ENCODE measurements at regions not wholly inside any gene's neighbourhood (a gene's known extent, or its start where the extent isn't known, plus 50 kb on each side); places are given as distances from the start of the nearest gene placed in this dataset.
A peak's percentile ranks its signal among the peaks of the same experiment; 100 is the strongest.

- no peaks in the 10 kb centered on the region for H3K27me3 ChIP-seq (ENCODE audit: control insufficient read depth, insufficient read depth, low read length)
Measured at GRCh38 chr7:25718596-25718995, 433.4 kb upstream of the NFE2L3 start.

GRCh38 chr7:25719190-25719896 lies 432.7 kb upstream of the NFE2L3 start:
- no peak for DNase-seq
- Histone ChIP-seq H3K36me3 (replicated peaks; ENCODE audit: control insufficient read depth, insufficient read depth, low read length) (no peaks in the 10 kb centered on the region), H3K4me3 (ENCODE audit: insufficient read depth, low read depth, low read length) (no peak overlapping the region), H3K27me3 (ENCODE audit: control insufficient read depth, insufficient read depth, low read length) (no peaks in the 10 kb centered on the region)

More at GRCh38 chr7:25718596-25718995, 433.4 kb upstream of the NFE2L3 start:
- Histone ChIP-seq H3K4me3 (ENCODE audit: insufficient read depth, low read depth, low read length) (no peak overlapping the region), H3K36me3 (replicated peaks; ENCODE audit: control insufficient read depth, insufficient read depth, low read length) (no peaks in the 10 kb centered on the region)
- no peak for DNase-seq

GRCh38 chr7:25720427-25720826 lies 431.6 kb upstream of the NFE2L3 start:
- DNase-seq = peak; percentile 23
- Histone ChIP-seq H3K27me3 (ENCODE audit: control insufficient read depth, insufficient read depth, low read length) (no peaks in the 10 kb centered on the region), H3K4me3 (ENCODE audit: insufficient read depth, low read depth, low read length) (no peak overlapping the region), H3K36me3 (replicated peaks; ENCODE audit: control insufficient read depth, insufficient read depth, low read length) (no peaks in the 10 kb centered on the region)

- H3K4me3 ChIP-seq (ENCODE audit: insufficient read depth, low read depth, low read length) = no peak overlapping the region
- DNase-seq = no peak
- H3K36me3 ChIP-seq (replicated peaks; ENCODE audit: control insufficient read depth, insufficient read depth, low read length) = no peaks in the 10 kb centered on the region
- H3K27me3 ChIP-seq (ENCODE audit: control insufficient read depth, insufficient read depth, low read length) = no peaks in the 10 kb centered on the region
Measured at GRCh38 chr7:25722856-25723255, 429.1 kb upstream of the NFE2L3 start.

- no peak for DNase-seq
- Histone ChIP-seq H3K36me3 (replicated peaks; ENCODE audit: control insufficient read depth, insufficient read depth, low read length) (no peaks in the 10 kb centered on the region), H3K27me3 (ENCODE audit: control insufficient read depth, insufficient read depth, low read length) (no peaks in the 10 kb centered on the region), H3K4me3 (ENCODE audit: insufficient read depth, low read depth, low read length) (no peak overlapping the region)
Measured at GRCh38 chr7:25725451-25725850, 426.5 kb upstream of the NFE2L3 start.

- no peaks in the 10 kb centered on the region for H3K36me3 ChIP-seq (replicated peaks; ENCODE audit: control insufficient read depth, insufficient read depth, low read length)
- no peaks in the 10 kb centered on the region for H3K27me3 ChIP-seq (ENCODE audit: control insufficient read depth, insufficient read depth, low read length)
- H3K4me3 ChIP-seq (ENCODE audit: insufficient read depth, low read depth, low read length) = no peak overlapping the region
- peak; percentile 20 for DNase-seq
Measured at GRCh38 chr7:25726170-25726780, 425.7 kb upstream of the NFE2L3 start.

GRCh38 chr7:25726781-25727311 lies 425.2 kb upstream of the NFE2L3 start:
- DNase-seq = no peak
- no peaks in the 10 kb centered on the region for H3K27me3 ChIP-seq (ENCODE audit: control insufficient read depth, insufficient read depth, low read length)
- no peak overlapping the region for H3K4me3 ChIP-seq (ENCODE audit: insufficient read depth, low read depth, low read length)
- no peaks in the 10 kb centered on the region for H3K36me3 ChIP-seq (replicated peaks; ENCODE audit: control insufficient read depth, insufficient read depth, low read length)

GRCh38 chr7:25727446-25727845 lies 424.6 kb upstream of the NFE2L3 start:
- H3K4me3 ChIP-seq (ENCODE audit: insufficient read depth, low read depth, low read length) = no peak overlapping the region
- no peaks in the 10 kb centered on the region for H3K27me3 ChIP-seq (ENCODE audit: control insufficient read depth, insufficient read depth, low read length)
- no peak for DNase-seq
- no peaks in the 10 kb centered on the region for H3K36me3 ChIP-seq (replicated peaks; ENCODE audit: control insufficient read depth, insufficient read depth, low read length)

GRCh38 chr7:25727876-25728275 lies 424.1 kb upstream of the NFE2L3 start:
- Histone ChIP-seq H3K36me3 (replicated peaks; ENCODE audit: control insufficient read depth, insufficient read depth, low read length) (no peaks in the 10 kb centered on the region), H3K27me3 (ENCODE audit: control insufficient read depth, insufficient read depth, low read length) (no peaks in the 10 kb centered on the region), H3K4me3 (ENCODE audit: insufficient read depth, low read depth, low read length) (no peak overlapping the region)
- no peak for DNase-seq

- Histone ChIP-seq H3K27me3 (ENCODE audit: control insufficient read depth, insufficient read depth, low read length) (no peaks in the 10 kb centered on the region), H3K36me3 (replicated peaks; ENCODE audit: control insufficient read depth, insufficient read depth, low read length) (no peaks in the 10 kb centered on the region), H3K4me3 (ENCODE audit: insufficient read depth, low read depth, low read length) (no peak overlapping the region)
- no peak for DNase-seq
Measured at GRCh38 chr7:25731068-25731845, 420.7 kb upstream of the NFE2L3 start.

GRCh38 chr7:25731846-25732245 lies 420.2 kb upstream of the NFE2L3 start:
- Histone ChIP-seq H3K27me3 (ENCODE audit: control insufficient read depth, insufficient read depth, low read length) (no peaks in the 10 kb centered on the region), H3K36me3 (replicated peaks; ENCODE audit: control insufficient read depth, insufficient read depth, low read length) (no peaks in the 10 kb centered on the region), H3K4me3 (ENCODE audit: insufficient read depth, low read depth, low read length) (no peak overlapping the region)
- DNase-seq = no peak

- Histone ChIP-seq H3K36me3 (replicated peaks; ENCODE audit: control insufficient read depth, insufficient read depth, low read length) (no peaks in the 10 kb centered on the region), H3K4me3 (ENCODE audit: insufficient read depth, low read depth, low read length) (0 out of 2 replicates have a peak overlapping the region, but pooled peaks have one; percentile 2), H3K27me3 (ENCODE audit: control insufficient read depth, insufficient read depth, low read length) (no peaks in the 10 kb centered on the region; the same call in 1 of the 2 replicates)
- DNase-seq = peak; percentile 26
Measured at GRCh38 chr7:25732766-25733217, 419.2 kb upstream of the NFE2L3 start.

GRCh38 chr7:25735674-25736242 lies 416.2 kb upstream of the NFE2L3 start:
- H3K36me3 ChIP-seq (replicated peaks; ENCODE audit: control insufficient read depth, insufficient read depth, low read length) = no peaks in the 10 kb centered on the region
- H3K4me3 ChIP-seq (ENCODE audit: insufficient read depth, low read depth, low read length) = no peak overlapping the region

GRCh38 chr7:25738528-25738927 lies 413.5 kb upstream of the NFE2L3 start:
- Histone ChIP-seq H3K27me3 (ENCODE audit: control insufficient read depth, insufficient read depth, low read length) (no peaks in the 10 kb centered on the region; the same call in 1 of the 2 replicates), H3K36me3 (replicated peaks; ENCODE audit: control insufficient read depth, insufficient read depth, low read length) (no peaks in the 10 kb centered on the region), H3K4me3 (ENCODE audit: insufficient read depth, low read depth, low read length) (no peak overlapping the region)
- no peak for DNase-seq

More at GRCh38 chr7:25735674-25736242, 416.2 kb upstream of the NFE2L3 start:
- DNase-seq = no peak
- no peaks in the 10 kb centered on the region; the same call in 1 of the 2 replicates for H3K27me3 ChIP-seq (ENCODE audit: control insufficient read depth, insufficient read depth, low read length)
